Retinal pigment epithelial cell (primary cell): ENCODE measurements at regions not wholly inside any gene's neighbourhood (a gene's known extent, or its start where the extent isn't known, plus 50 kb on each side); places are given as distances from the start of the nearest gene placed in this dataset.
A peak's percentile ranks its signal among the peaks of the same experiment; 100 is the strongest.

ENCODE experiments used
- DNase-seq: peaks from one replicate; pipeline ENCODE4 v3.0.0-alpha.2; 2010; ENCODE audit warnings: low read depth
- H3K4me3 ChIP-seq: 2 replicates; pipeline ENCODE4 v1.5.1; 2011; ENCODE audit warnings: mild to moderate bottlenecking, low read length, control low read depth, moderate library complexity
- CTCF ChIP-seq: conservative IDR thresholded peaks from 2 replicates; pipeline ENCODE4 v1.5.1; 2011; ENCODE audit warnings: low read depth, low read length, control low read depth, inconsistent platforms

GRCh38 chr11:13826505-13827278 is 135.8 kb upstream of the SPON1 start:
- no peak overlapping the region for H3K4me3 ChIP-seq
- TF ChIP-seq CTCF: no peak
- no peak for DNase-seq

GRCh38 chr11:13831696-13832095 is 130.8 kb upstream of the SPON1 start:
- H3K4me3 ChIP-seq: no peak overlapping the region
- TF ChIP-seq CTCF: no peak
- no peak for DNase-seq

GRCh38 chr11:13834463-13834862 is 128.1 kb upstream of the SPON1 start:
- DNase-seq: no peak
- no peak overlapping the region for H3K4me3 ChIP-seq
- TF ChIP-seq CTCF: peak; percentile 47

GRCh38 chr11:13836666-13837065 is 125.9 kb upstream of the SPON1 start:
- no peak overlapping the region for H3K4me3 ChIP-seq
- DNase-seq: no peak
- no peak for TF ChIP-seq CTCF

- no peak for DNase-seq
- no peak for TF ChIP-seq CTCF
- H3K4me3 ChIP-seq: no peak overlapping the region
Observed at GRCh38 chr11:13837286-13837685, 125.2 kb upstream of the SPON1 start.

- TF ChIP-seq CTCF: no peak
- no peak overlapping the region for H3K4me3 ChIP-seq
- DNase-seq: no peak
Observed at GRCh38 chr11:13841393-13841792, 121.1 kb upstream of the SPON1 start.

GRCh38 chr11:13848031-13848430 is 114.5 kb upstream of the SPON1 start:
- no peak for DNase-seq
- no peak overlapping the region for H3K4me3 ChIP-seq
- TF ChIP-seq CTCF: no peak
